Hematopoietic multipotent progenitor cell treated with erythropoietin and hydrocortisone succinate and interleukin-3 and kit ligand, for 6 days (in vitro differentiated cells): ENCODE measurements at regions not wholly inside any gene's neighbourhood (a gene's known extent, or its start where the extent isn't known, plus 50 kb on each side); places are given as distances from the start of the nearest gene placed in this dataset.

Experiments used
- DNase-seq: peaks from one replicate; pipeline ENCODE4 v3.0.0-alpha.2; 2015

GRCh38 chr17:12596961-12597360 is 68.7 kb upstream of the MYOCD start:
- DNase-seq = no peak

DNA sequence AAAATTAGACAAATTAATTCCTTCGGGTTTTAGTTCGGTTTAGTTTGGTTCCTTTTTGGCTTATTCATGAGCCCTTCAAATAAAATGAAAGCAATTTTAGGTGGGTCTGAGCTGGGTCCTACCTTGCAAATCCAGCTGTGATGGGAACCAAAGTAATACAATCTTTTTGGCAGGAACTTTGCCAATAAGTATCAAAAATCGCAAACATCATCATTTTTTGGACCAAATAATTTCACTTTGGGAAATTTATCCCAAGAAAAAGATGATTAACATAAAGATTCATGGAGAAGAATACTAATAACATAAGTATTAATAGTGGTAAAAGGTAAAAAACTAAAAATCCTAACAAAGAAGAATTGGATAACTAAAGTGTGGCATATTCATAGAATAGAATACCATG is 67.8 kb upstream of the MYOCD start:
- no peak for DNase-seq

GRCh38 chr17:12599186-12599920 is 66.3 kb upstream of the MYOCD start:
- DNase-seq = no peak

- DNase-seq = no peak
Measured at GRCh38 chr17:12600349-12600748, 65.3 kb upstream of the MYOCD start.

GRCh38 chr17:12603566-12603965 is 62.1 kb upstream of the MYOCD start:
- no peak for DNase-seq

DNA sequence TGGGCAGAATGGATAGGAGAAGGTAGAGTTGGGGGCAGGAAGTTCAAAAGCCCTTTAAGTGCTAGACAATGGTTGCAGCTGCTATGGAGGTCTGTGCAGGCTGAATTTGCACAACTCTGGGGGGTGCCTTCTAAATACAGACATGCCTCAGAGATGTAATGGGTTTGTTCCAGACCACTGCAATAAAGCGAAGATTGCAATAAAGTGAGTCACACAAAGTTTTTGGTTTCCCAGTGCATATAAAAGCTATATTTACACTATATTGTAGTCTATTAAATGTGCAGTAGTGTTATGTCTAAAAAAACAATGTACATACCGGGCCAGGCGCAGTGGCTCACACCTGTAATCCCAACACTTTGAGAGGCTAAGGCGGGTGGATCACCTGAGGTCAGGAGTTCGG is 60.5 kb upstream of the MYOCD start:
- no peak for DNase-seq

DNA sequence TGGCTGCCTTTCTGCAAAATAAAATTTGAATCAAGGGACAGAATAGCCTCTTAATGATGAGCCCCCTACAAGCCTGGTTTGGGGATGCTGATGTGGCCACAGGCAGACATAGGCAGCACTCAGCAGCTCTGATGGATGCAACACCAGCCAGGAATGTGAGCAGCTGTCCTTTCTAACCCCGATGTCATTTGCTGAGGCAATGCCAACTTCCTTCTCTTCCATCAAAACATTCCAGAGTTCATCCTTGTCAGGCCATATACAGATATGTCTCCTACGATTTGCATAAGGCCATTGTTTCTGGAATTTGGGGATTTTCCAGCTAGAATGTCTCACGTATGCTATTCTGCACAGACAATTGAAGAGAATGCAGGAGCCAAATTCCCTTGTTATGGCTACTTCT is 52.1 kb upstream of the MYOCD start:
- DNase-seq = no peak
